ENCODE measurements at regions not wholly inside any gene's neighbourhood (a gene's known extent, or its start where the extent isn't known, plus 50 kb on each side); places are given as distances from the start of the nearest gene placed in this dataset.
A peak's percentile ranks its signal among the peaks of the same experiment; 100 is the strongest.

DNA sequence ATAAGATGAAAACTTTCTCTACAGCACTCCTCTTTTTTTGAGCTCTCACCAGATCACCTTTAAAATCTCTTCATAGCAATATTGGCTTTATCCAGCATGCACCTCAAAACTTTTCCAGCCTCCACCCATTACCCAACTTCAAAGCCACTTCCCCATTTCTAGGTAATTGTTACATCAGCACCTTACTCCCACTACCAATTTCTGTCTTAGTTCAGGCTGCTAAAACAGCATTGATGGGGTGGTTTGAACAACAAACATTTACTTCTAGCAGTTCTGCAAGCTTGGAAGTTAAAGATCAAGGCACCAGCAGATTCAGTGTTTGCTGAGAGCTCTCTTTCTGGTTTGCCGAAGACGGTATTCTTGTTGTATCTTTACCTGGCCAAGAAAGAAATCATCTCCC is 114.0 kb upstream of the SLC39A10 start:
- H3K27me3 ChIP-seq (replicated peaks in 1 of 7) = no peaks in the 10 kb centered on the region
- no peak for DNase-seq
- intact Hi-C loops (cut with DNase I; ENCODE audit: low total_unique reads) = no loop called here
- peaks cover 0 to 9% (median under 1%) of the 10 kb centered on the region in 8 donors for H3K9me3 ChIP-seq
- no peak for TF ChIP-seq POLR2A (IDR thresholded peaks at IDR 0.05)
- no peak for TF ChIP-seq POLR2AphosphoS5 (IDR thresholded peaks at IDR 0.05)
- TF ChIP-seq, protein P1, sequence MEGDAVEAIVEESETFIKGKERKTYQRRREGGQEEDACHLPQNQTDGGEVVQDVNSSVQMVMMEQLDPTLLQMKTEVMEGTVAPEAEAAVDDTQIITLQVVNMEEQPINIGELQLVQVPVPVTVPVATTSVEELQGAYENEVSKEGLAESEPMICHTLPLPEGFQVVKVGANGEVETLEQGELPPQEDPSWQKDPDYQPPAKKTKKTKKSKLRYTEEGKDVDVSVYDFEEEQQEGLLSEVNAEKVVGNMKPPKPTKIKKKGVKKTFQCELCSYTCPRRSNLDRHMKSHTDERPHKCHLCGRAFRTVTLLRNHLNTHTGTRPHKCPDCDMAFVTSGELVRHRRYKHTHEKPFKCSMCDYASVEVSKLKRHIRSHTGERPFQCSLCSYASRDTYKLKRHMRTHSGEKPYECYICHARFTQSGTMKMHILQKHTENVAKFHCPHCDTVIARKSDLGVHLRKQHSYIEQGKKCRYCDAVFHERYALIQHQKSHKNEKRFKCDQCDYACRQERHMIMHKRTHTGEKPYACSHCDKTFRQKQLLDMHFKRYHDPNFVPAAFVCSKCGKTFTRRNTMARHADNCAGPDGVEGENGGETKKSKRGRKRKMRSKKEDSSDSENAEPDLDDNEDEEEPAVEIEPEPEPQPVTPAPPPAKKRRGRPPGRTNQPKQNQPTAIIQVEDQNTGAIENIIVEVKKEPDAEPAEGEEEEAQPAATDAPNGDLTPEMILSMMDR (IDR thresholded peaks at IDR 0.05 in 8 of 11, conservative IDR thresholded peaks at IDR 0.05 in 3 of 11) = no peak
- no peak overlapping the region for H3K27ac ChIP-seq
- 87 to 100% (median 95%) methylated on average over 2 of the region's 2 CpGs for WGBS, 5 donors
- peaks cover 0 to 28% (median 0%) of the 10 kb centered on the region in 6 donors for H3K4me1 ChIP-seq
- no peak overlapping the region for H3K4me3 ChIP-seq
- H3K36me3 ChIP-seq = no peaks in the 10 kb centered on the region

DNA sequence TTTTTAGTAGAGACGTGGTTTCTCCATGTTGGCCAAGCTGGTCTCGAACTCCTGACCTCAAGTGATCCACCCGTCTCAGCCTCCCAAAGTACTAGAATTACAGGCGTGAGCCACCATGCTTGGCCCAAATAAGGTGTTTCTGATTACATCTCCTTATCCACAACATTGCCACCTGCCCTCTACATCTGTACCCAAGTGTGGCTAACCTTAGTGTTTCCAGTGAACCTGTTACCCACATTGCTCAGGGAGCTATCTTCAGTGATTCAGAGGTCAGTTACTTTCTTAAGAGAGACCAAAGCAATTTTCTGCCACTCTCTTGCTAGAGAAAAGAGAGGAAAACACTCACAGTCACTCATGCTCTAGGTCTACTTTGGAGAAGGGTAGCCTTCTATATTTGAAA is 115.0 kb upstream of the SLC39A10 start:
- Histone ChIP-seq H3K9me3 (no peaks in the 10 kb centered on the region), H3K27ac (no peak overlapping the region), H3K4me3 (no peak overlapping the region), H3K4me1 (peaks cover 0 to 38% (median 2%) of the 10 kb centered on the region in 6 donors), H3K36me3 (no peaks in the 10 kb centered on the region), H3K27me3 (replicated peaks in 1 of 7) (no peaks in the 10 kb centered on the region)
- 70 to 94% (median 70%) methylated on average over 4 of the region's 4 CpGs for WGBS, 5 donors
- intact Hi-C loops (cut with DNase I; ENCODE audit: low total_unique reads) = no loop called here
- DNase-seq = no peak
- TF ChIP-seq, protein P1 (IDR thresholded peaks at IDR 0.05 in 8 of 11, conservative IDR thresholded peaks at IDR 0.05 in 3 of 11) = no peak
- TF ChIP-seq POLR2AphosphoS5 (IDR thresholded peaks at IDR 0.05) = no peak
- no peak for TF ChIP-seq POLR2A (IDR thresholded peaks at IDR 0.05)

DNA sequence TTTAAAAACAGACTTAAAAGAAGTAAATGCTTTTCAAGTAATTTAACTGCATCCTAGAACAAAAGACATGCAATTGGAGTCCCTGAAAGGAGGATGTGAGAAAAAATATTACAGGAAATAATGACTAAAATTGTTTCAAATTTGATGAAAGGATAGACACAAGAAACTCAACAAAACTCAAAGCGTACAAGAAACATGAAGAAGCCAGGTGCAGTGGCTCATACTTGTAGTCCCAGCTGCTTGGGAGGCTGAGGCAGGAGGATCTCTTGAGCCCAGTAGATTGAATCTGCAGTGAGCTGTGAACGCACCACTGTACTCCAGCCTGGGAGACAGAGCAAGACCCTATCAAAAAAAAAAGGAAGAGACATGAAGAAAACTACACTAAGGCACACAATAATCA is 118.1 kb upstream of the SLC39A10 start:
- Histone ChIP-seq H3K36me3 (no peaks in the 10 kb centered on the region), H3K27me3 (replicated peaks in 1 of 7) (no peaks in the 10 kb centered on the region), H3K9me3 (no peaks in the 10 kb centered on the region), H3K4me3 (no peak overlapping the region), H3K27ac (peak overlapping the region in 1 of 8 donors; percentile 36), H3K4me1 (peaks cover 28 to 62% (median 32%) of the 10 kb centered on the region in 6 donors)
- intact Hi-C loops (cut with DNase I; ENCODE audit: low total_unique reads) = no loop called here
- 51 to 79% (median 75%) methylated on average over 2 of the region's 2 CpGs for WGBS, 5 donors
- TF ChIP-seq, protein P1 (IDR thresholded peaks at IDR 0.05 in 8 of 11, conservative IDR thresholded peaks at IDR 0.05 in 3 of 11) = no peak
- TF ChIP-seq POLR2A (IDR thresholded peaks at IDR 0.05) = no peak
- no peak for TF ChIP-seq POLR2AphosphoS5 (IDR thresholded peaks at IDR 0.05)
- DNase-seq = no peak

DNA sequence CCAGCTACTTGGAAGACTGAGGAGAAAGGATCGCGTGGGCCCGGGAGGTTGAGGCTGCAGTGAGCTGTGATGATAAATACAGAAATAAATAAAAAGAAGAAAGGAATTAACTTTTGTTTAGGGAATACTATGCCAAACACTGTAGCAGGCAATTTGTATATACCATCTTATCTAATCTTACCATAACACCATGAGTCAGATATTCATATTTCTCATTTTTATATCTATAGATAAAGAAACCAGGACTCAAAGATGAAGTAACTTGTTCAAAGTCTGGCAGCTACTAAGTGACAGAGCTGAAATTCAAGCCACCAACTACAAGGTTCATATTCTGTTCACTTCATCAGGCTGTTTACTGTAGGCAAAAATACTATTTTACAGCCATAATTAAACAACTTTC is 119.2 kb upstream of the SLC39A10 start:
- TF ChIP-seq, protein P1 (IDR thresholded peaks at IDR 0.05 in 8 of 11, conservative IDR thresholded peaks at IDR 0.05 in 3 of 11) = no peak
- no peak for TF ChIP-seq POLR2A (IDR thresholded peaks at IDR 0.05)
- no peak for TF ChIP-seq POLR2AphosphoS5 (IDR thresholded peaks at IDR 0.05)
- Histone ChIP-seq H3K27me3 (replicated peaks in 1 of 7) (no peaks in the 10 kb centered on the region), H3K4me1 (peaks cover 39 to 68% (median 43%) of the 10 kb centered on the region in 6 donors), H3K36me3 (no peaks in the 10 kb centered on the region), H3K9me3 (no peaks in the 10 kb centered on the region), H3K4me3 (no peak overlapping the region), H3K27ac (peak overlapping the region in 1 of 8 donors; percentile 67)
- DNase-seq = no peak
- whole genome bisulfite sequencing, 5 donors = 94 to 100% (median 97%) methylated on average over 3 of the region's 3 CpGs
- intact Hi-C loops (cut with DNase I; ENCODE audit: low total_unique reads) = no loop called here

Measured in spleen (tissue), 11 donors.